ENCODE measurements at regions not wholly inside any gene's neighbourhood (a gene's known extent, or its start where the extent isn't known, plus 50 kb on each side); places are given as distances from the start of the nearest gene placed in this dataset.

DNA sequence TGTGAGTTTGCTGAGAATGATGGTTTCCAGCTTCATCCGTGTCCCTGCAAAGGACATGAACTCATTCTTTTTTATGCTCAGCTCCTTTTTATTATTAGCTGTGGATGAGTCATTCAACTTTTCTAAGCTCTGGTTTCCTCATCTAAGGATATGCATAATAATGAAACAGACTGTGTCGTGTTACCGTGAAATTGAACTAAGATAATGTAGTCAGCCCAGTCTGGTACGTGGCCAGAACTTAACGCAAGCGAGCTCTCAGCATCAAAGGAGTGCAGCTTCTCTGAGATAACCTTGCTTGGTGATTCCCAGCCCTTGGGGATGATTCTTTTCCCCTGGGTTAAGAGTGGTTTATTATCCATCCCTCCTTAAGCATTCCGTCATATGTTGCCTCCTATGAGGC is 454.3 kb upstream of the EEF2KMT start:
- TF ChIP-seq, protein P1, sequence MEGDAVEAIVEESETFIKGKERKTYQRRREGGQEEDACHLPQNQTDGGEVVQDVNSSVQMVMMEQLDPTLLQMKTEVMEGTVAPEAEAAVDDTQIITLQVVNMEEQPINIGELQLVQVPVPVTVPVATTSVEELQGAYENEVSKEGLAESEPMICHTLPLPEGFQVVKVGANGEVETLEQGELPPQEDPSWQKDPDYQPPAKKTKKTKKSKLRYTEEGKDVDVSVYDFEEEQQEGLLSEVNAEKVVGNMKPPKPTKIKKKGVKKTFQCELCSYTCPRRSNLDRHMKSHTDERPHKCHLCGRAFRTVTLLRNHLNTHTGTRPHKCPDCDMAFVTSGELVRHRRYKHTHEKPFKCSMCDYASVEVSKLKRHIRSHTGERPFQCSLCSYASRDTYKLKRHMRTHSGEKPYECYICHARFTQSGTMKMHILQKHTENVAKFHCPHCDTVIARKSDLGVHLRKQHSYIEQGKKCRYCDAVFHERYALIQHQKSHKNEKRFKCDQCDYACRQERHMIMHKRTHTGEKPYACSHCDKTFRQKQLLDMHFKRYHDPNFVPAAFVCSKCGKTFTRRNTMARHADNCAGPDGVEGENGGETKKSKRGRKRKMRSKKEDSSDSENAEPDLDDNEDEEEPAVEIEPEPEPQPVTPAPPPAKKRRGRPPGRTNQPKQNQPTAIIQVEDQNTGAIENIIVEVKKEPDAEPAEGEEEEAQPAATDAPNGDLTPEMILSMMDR (conservative IDR thresholded peaks at IDR 0.05; ENCODE audit: low read length), result no peak
- no peak for TF ChIP-seq EZH2phosphoT487 (IDR thresholded peaks at IDR 0.05; ENCODE audit: borderline replicate concordance, low read depth, low read length)
